Vagina (tissue), 2 donors: ENCODE measurements at regions not wholly inside any gene's neighbourhood (a gene's known extent, or its start where the extent isn't known, plus 50 kb on each side); places are given as distances from the start of the nearest gene placed in this dataset.

Source experiments
- DNase-seq, 2 donors: peaks; one replicate each; pipeline ENCODE4 v3.0.0-alpha.2; 2017; ENCODE audit errors: extremely low spot score in 2 of 2
- H3K27ac ChIP-seq: fragments of 200-600 bp; sonication (generic); one replicate; pipeline ENCODE4 v1.5.1; 2019
- H3K27me3 ChIP-seq: fragments of 200-600 bp; sonication (generic); one replicate; pipeline ENCODE4 v1.5.1; 2019
- H3K36me3 ChIP-seq, 2 donors: fragments of 200-600 bp; sonication (generic); one replicate each; pipeline ENCODE4 v1.5.1; 2017 to 2019
- H3K4me1 ChIP-seq: fragments of 200-600 bp; sonication (generic); one replicate; pipeline ENCODE4 v1.5.1; 2019
- H3K4me3 ChIP-seq, 2 donors: fragments of 200-600 bp; sonication (generic); 1 replicate in 1 of 2; 2 replicates in 1 of 2; pipeline ENCODE4 v1.5.1; 2016 to 2019
- H3K9me3 ChIP-seq: fragments of 200-600 bp; sonication (generic); one replicate; pipeline ENCODE4 v1.5.1; 2019
- CTCF ChIP-seq, 3 experiments: fragments of 450-650 bp in 2 of 3; fragments of 200-600 bp in 1 of 3; sonication (generic) in 1 of 3; IDR thresholded peaks; one replicate each; pipeline ENCODE4 v1.5.1; 2017 to 2019; ENCODE audit warnings: antibody characterized with exemption in 3 of 3, mild to moderate bottlenecking in 2 of 3, moderate library complexity in 2 of 3
- POLR2A ChIP-seq, 2 donors: fragments of 450-650 bp; IDR thresholded peaks; one replicate each; pipeline ENCODE4 v1.6.1; 2017; ENCODE audit warnings: antibody characterized with exemption in 2 of 2, mild to moderate bottlenecking in 2 of 2, moderate library complexity in 2 of 2
- POLR2AphosphoS5 ChIP-seq, 2 donors: sonication (generic); formaldehyde crosslinking; IDR thresholded peaks; one replicate each; pipeline ENCODE4 v1.9.0; 2017; ENCODE audit warnings: antibody characterized with exemption in 2 of 2, mild to moderate bottlenecking in 2 of 2, low read depth in 1 of 2; ENCODE audit not compliant: insufficient read depth in 1 of 2
- intact Hi-C: fragments of 100-400 bp; cut with DNase I; formaldehyde crosslinking; loops from one replicate; pipeline ENCODE4 v1.15.1; 2023

GRCh38 chr3:87987952-87988351 is 70.9 kb downstream of the CGGBP1 start:
- H3K36me3 ChIP-seq: no peaks in the 10 kb centered on the region
- no peak overlapping the region for H3K27ac ChIP-seq
- H3K27me3 ChIP-seq: no peaks in the 10 kb centered on the region
- H3K9me3 ChIP-seq: no peaks in the 10 kb centered on the region
- TF ChIP-seq CTCF (IDR thresholded peaks at IDR 0.05): no peak
- no peak for TF ChIP-seq POLR2A (IDR thresholded peaks at IDR 0.05)
- TF ChIP-seq POLR2AphosphoS5 (IDR thresholded peaks at IDR 0.05; ENCODE audit: insufficient read depth in 1 of 2, low read depth in 1 of 2): no peak
- no peaks in the 10 kb centered on the region for H3K4me1 ChIP-seq
- H3K4me3 ChIP-seq: no peak overlapping the region
- DNase-seq: no peak
- intact Hi-C loops: no loop called here

DNA sequence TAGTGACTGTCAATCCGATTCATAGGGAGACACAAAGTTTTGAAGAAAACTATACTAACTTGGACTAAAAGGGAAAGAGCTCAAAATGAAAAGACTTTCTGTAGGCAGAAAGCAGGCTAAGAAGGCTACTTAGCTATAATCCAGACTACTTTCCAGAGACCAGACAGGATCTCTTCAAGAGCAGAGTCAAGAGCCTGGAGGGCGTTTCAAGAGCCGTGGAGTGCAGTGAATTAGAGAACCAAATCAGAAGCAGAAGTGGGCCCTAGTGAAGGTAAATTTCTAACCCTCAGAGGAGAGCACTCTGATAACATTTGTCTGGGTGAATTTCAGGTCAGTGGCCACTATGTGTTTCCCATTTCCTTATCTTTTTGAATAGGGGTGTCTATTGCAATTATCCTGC is 76.4 kb downstream of the CGGBP1 start:
- TF ChIP-seq CTCF (IDR thresholded peaks at IDR 0.05): no peak
- no peak for TF ChIP-seq POLR2AphosphoS5 (IDR thresholded peaks at IDR 0.05; ENCODE audit: insufficient read depth in 1 of 2, low read depth in 1 of 2)
- no peak for TF ChIP-seq POLR2A (IDR thresholded peaks at IDR 0.05)
- Histone ChIP-seq H3K4me1 (no peaks in the 10 kb centered on the region), H3K4me3 (no peak overlapping the region), H3K27ac (no peak overlapping the region), H3K9me3 (no peaks in the 10 kb centered on the region), H3K36me3 (no peaks in the 10 kb centered on the region), H3K27me3 (no peaks in the 10 kb centered on the region)
- intact Hi-C loops: no loop called here
- no peak for DNase-seq

GRCh38 chr3:87979527-87979926 is 79.3 kb downstream of the CGGBP1 start:
- no peaks in the 10 kb centered on the region for H3K4me1 ChIP-seq
- no peaks in the 10 kb centered on the region for H3K9me3 ChIP-seq
- H3K4me3 ChIP-seq: no peak overlapping the region
- DNase-seq: no peak
- H3K27ac ChIP-seq: no peak overlapping the region
- no peak for TF ChIP-seq CTCF (IDR thresholded peaks at IDR 0.05)
- H3K27me3 ChIP-seq: no peaks in the 10 kb centered on the region
- intact Hi-C loops: no loop called here
- no peaks in the 10 kb centered on the region for H3K36me3 ChIP-seq

DNA sequence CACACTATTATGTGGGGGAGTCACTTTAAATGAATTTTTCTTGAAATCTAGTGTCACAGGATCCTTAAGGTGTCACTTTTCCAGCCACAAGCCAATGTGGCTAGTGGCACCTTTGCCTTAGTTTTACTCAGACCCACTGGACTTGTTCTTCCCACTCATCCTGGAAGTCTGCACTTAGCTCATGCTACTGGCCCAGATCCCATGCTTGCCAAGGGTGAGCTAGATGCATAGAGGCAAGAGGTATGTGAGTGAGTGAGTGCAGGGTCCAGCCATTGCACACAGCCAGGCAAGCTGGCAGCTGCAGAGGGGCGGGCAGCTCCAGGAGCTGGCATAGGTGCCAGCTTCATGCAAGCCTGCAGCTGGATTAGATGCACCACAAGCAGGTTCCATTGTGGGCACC is 81.0 kb downstream of the CGGBP1 start:
- TF ChIP-seq CTCF (IDR thresholded peaks at IDR 0.05): no peak
- no peak for TF ChIP-seq POLR2A (IDR thresholded peaks at IDR 0.05)
- no peak for TF ChIP-seq POLR2AphosphoS5 (IDR thresholded peaks at IDR 0.05; ENCODE audit: insufficient read depth in 1 of 2, low read depth in 1 of 2)
- no peaks in the 10 kb centered on the region for H3K27me3 ChIP-seq
- H3K4me3 ChIP-seq: no peak overlapping the region
- intact Hi-C loops: no loop called here
- no peaks in the 10 kb centered on the region for H3K4me1 ChIP-seq
- H3K36me3 ChIP-seq: no peaks in the 10 kb centered on the region
- DNase-seq: no peak
- no peaks in the 10 kb centered on the region for H3K9me3 ChIP-seq
- H3K27ac ChIP-seq: no peak overlapping the region

DNA sequence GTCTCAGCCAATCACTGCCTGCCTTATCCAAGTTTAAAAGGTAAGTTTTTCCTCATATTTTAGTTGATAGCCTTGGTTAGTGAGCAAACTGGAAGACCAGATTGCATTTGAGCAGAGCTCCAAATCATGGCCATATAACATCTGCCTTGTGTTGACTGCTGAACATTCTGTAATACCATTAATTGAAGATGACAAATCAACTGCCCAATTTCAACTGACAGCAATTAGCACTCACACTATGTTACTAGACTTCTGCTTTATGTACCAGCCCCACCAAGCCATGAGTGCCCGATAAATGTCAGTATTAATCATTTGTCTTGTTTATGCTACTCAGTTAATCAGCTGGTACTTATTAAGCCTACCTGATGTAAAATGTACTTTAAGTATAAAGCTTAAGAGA is 83.1 kb downstream of the CGGBP1 start:
- no peak for DNase-seq
- Histone ChIP-seq H3K4me1 (no peaks in the 10 kb centered on the region), H3K27me3 (no peaks in the 10 kb centered on the region), H3K9me3 (no peaks in the 10 kb centered on the region), H3K4me3 (no peak overlapping the region), H3K36me3 (no peaks in the 10 kb centered on the region), H3K27ac (no peak overlapping the region)
- intact Hi-C loops: no loop called here
- TF ChIP-seq CTCF (IDR thresholded peaks at IDR 0.05): no peak
